DMS53 treated with DMSO at 0.1 percent for 48 hours (cell line): ENCODE measurements at regions not wholly inside any gene's neighbourhood (a gene's known extent, or its start where the extent isn't known, plus 50 kb on each side); places are given as distances from the start of the nearest gene placed in this dataset.
"Not testable (repeated sequence)": the region's sequence is repeated elsewhere in the genome, so short reads cannot be mapped to it uniquely, and the experiment has no call there.

Source experiments
- DNase-seq: peaks from one replicate; lab custom pipeline; 2025; ENCODE audit not compliant: unreplicated experiment; lab: John Stamatoyannopoulos, UW

DNA sequence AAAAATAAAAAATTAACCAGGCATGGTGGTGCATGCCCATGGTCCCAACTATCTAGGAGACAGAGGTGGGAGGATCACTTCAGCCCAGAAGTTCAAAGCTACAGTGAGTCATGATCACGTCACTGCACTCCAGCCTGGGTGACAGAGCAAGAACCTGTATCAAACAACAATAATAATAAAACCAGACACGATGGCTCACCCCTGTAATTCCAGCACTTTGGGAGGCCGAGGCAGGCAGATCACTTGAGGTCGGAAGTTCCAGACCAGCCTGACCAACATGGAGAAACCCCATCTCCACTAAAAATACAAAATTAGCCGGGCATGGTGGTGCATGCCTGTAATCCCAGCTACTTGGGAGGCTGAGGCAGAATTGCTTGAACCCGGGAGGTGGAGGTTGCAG, 159.4 kb downstream of the SKIDA1 start:
- DNase-seq: not testable (repeated sequence)

DNA sequence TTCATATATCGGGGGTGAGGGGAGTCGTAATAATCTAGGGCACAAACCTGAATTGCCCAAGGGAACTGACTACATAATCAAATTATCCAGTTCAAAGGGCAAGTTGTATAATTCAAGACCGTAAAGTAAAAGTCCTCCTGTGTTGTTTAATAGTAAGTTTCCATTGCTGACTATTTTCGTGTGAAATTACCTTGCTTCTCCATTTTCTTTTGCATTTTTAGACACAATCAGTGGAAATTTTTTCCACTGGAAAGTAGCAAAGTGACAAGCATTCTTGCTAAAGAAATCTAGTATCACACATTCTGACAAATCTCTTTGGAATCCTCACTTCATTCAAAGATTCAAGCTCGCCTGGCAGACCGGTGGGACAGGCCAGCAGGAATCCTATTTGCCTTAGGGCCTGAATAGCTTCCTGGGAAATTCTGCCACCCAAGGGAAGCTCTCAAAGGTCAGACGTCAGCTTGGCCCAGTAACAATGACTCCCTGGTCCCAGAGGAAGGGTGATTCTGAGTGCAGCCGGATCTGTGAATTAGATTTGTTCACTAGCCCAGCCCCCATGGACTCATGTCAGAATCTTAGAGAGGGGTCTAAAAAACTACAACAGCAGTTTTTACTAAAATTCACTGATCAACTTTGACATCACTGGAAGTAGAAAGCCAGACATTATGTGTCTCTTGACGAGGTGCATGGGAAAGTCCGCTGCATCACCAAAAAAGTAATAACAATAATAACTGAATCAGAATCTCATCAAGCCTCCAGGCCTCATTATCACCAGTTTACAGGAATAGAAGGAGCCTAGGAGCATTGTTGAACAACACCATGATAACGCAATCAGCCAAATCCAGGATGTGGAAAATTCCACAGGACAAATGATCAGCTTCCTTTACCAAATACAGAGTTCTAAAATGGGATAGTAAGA, 161.0 kb downstream of the SKIDA1 start:
- DNase-seq: no peak

GRCh38 chr10:21363731-21364104, 161.8 kb downstream of the SKIDA1 start:
- DNase-seq: no peak

DNA sequence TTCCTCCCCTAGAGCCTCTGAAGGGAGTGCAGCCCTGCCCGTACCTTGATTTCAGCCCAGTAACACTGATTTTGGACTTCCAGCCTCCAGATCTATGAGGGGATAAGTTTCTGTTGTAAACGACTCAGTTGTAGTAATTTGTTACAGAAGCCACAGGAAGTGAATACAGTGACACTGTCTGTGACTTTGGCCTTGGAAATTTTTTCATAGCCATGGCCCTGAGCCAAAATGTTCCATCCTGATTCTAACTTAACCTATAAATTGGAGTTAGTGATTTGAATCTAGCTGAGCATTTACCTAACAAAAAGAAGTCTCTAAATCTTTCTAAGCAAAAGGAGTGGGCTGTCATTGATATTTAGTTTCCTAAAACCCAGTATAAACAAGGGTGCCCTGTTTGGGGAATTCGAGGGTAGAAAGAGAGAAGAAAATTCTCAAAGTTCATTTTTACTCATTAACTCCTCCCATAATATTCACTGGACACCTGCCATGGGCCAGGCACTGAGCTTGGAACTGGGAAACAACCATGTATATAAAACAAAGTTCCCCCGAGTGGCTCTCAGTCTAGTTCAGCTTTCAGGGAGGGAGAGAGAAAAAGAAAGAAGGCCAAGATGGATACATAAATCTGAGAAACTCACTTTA, 162.3 kb downstream of the SKIDA1 start:
- DNase-seq: no peak

GRCh38 chr10:21359202-21359601, 166.3 kb downstream of the SKIDA1 start:
- no peak for DNase-seq

DNA sequence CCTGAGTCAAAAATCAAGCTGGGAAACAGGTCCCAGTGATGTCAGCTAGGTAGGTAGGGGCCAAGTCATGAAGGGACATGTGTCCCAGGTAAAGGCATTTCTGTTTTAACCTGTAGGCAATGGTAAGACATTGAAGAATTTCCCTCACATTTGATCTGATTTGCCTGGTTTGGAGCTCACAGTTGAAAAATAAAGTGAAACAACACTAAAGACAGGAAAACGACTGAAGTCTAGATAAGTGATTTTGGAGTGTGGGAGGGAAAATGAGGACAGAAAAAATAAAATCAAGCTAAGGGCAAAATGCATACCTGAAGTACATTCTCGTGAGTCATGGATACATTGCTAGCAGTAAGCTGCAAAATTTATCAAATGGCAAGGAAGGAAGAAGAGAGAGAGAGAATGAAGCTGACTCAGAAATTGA, 169.9 kb downstream of the SKIDA1 start:
- DNase-seq: no peak

- no peak for DNase-seq
Observed at GRCh38 chr10:21352886-21353285, 172.6 kb downstream of the SKIDA1 start.

- not testable (repeated sequence) for DNase-seq
Observed at GRCh38 chr10:21351594-21351993, 173.9 kb downstream of the SKIDA1 start.

GRCh38 chr10:21349912-21350286, 175.6 kb downstream of the SKIDA1 start:
- DNase-seq: no peak

DNA sequence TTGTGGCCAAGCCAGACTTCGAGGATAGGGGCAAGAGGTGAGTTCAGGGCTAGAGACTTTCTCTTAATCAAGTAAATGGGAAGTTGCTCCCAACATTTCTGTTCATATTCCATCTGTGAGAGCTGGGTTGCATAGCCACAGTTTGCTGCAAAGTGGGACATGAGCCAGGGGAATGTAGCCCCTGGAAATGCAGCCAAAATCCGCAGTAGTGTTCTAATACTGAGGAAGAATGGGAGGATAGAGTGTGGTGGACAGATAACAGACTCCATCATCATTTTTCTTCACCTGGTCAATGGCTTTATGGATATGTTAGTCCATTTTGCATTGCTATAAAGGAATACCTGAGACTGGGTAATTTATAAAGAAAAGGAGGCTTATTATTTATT, 177.7 kb downstream of the SKIDA1 start:
- no peak for DNase-seq

GRCh38 chr10:21347043-21347784, 178.3 kb downstream of the SKIDA1 start:
- DNase-seq: no peak

DNA sequence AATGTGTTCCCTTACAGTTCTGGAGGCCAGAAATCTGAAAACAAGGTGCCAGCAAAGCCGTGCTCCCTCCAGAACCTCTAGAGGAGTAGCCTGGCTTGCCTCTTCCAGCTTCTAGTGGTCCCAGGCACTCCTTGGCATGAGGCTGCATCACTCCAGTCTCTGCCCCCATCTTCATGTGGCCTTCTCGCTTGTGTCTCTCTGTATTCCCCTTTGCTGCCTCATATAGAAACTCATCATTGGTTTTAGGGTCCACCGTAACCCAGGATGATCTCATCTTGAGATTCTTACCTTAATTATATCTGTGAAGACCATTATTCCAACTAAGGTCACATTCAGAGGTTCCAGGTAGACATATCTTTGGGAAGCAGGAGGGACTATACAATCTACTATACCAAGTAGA, 182.4 kb downstream of the SKIDA1 start:
- DNase-seq: no peak

- not testable (repeated sequence) for DNase-seq
Observed at GRCh38 chr10:21342499-21342898, 183.0 kb downstream of the SKIDA1 start.

- DNase-seq: no peak
Observed at GRCh38 chr10:21340331-21340730, 185.2 kb downstream of the SKIDA1 start.

- no peak for DNase-seq
Observed at GRCh38 chr10:21337171-21337792, 188.2 kb downstream of the SKIDA1 start.

GRCh38 chr10:21336476-21337170, 188.9 kb downstream of the SKIDA1 start:
- DNase-seq: peak; percentile 85

- no peak for DNase-seq
Observed at GRCh38 chr10:21334891-21335696, 190.4 kb downstream of the SKIDA1 start.

GRCh38 chr10:21330628-21331020, 194.9 kb downstream of the SKIDA1 start:
- DNase-seq: peak; percentile 72

DNA sequence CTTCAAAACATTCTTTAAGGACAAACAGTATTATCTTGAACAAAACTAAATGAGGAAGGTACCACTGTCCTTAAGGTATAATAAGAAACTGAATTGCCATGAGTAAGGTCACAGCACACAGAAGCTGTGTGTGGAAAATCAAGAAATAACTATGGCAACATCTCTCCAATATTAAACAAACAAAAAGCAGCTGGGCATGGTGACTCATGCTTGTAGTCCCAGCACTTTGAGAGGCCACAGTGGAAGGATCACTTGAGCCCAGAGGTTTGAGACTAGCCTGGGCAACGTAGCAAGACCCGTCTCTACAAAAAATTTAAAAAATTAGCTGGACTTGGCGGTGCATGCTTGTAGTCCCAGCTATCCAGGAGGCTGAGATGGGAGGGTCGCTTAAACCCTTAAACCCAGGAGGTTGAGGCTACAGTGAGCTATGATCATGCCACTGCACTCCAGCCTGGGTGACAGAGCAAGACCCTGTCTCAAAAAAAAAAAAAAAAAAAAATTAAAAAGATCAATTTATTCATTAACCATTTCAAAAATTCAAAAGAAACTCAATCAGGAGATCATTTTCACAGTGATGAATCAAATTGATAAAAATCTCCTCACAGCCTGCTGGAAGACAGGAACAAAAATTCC, 195.4 kb downstream of the SKIDA1 start:
- peak; percentile 95 for DNase-seq
